ENCODE measurements at regions not wholly inside any gene's neighbourhood (a gene's known extent, or its start where the extent isn't known, plus 50 kb on each side); places are given as distances from the start of the nearest gene placed in this dataset.

DNA sequence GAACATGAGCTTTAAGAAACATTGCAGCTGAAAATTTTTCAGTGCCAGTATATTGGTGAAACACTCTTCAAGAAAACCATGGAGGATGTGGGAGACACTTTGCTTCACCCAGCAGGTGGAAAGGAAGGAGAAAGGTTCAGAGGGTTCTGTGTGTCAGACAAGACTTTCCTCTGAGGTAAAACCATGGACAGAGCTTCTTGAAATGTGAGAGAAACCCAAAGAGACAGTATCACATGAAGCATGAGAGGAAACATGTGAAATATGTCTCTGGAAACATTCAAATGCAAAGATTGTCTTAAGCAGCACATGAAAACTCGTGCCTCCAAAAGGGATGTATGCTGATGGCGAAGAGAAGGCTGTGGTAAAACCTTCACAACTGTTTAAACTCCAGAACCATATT, 368.9 kb upstream of the ST8SIA4 start:
- DNase-seq (ENCODE audit: low read depth in 1 of 2, low spot score in 1 of 2): no peak
- no peak for TF ChIP-seq POLR2AphosphoS5 (IDR thresholded peaks at IDR 0.05; ENCODE audit: low read depth)
- TF ChIP-seq, protein P1, sequence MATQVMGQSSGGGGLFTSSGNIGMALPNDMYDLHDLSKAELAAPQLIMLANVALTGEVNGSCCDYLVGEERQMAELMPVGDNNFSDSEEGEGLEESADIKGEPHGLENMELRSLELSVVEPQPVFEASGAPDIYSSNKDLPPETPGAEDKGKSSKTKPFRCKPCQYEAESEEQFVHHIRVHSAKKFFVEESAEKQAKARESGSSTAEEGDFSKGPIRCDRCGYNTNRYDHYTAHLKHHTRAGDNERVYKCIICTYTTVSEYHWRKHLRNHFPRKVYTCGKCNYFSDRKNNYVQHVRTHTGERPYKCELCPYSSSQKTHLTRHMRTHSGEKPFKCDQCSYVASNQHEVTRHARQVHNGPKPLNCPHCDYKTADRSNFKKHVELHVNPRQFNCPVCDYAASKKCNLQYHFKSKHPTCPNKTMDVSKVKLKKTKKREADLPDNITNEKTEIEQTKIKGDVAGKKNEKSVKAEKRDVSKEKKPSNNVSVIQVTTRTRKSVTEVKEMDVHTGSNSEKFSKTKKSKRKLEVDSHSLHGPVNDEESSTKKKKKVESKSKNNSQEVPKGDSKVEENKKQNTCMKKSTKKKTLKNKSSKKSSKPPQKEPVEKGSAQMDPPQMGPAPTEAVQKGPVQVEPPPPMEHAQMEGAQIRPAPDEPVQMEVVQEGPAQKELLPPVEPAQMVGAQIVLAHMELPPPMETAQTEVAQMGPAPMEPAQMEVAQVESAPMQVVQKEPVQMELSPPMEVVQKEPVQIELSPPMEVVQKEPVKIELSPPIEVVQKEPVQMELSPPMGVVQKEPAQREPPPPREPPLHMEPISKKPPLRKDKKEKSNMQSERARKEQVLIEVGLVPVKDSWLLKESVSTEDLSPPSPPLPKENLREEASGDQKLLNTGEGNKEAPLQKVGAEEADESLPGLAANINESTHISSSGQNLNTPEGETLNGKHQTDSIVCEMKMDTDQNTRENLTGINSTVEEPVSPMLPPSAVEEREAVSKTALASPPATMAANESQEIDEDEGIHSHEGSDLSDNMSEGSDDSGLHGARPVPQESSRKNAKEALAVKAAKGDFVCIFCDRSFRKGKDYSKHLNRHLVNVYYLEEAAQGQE (IDR thresholded peaks at IDR 0.05; ENCODE audit: insufficient replicate concordance, low read depth): peak; percentile 24
- H3K4me3 ChIP-seq (replicated peaks; ENCODE audit: insufficient read depth, low read length): no peak overlapping the region
- H3K27ac ChIP-seq (replicated peaks): no peak overlapping the region
- H3K27me3 ChIP-seq (ENCODE audit: insufficient read depth, poor library complexity, severe bottlenecking): no peaks in the 10 kb centered on the region

DNA sequence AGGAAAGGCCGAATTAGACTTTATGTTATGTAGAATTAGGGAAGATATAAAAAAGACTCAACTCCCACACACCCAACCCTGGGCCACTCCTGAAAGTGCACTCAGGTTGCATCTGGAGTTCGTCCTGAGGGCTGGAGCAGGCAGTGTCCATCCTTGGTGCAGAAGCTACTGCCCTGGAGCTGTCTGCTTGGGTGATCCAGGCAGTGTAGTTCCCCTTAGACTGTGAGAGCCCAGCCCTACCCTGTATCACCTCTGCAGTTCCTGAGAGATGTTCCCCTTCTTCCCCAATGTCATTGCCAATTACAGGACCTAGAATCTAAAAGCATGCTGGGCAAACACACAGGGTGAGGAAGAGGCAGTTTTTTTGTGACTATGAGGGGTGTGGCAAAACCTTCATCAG, 368.3 kb upstream of the ST8SIA4 start:
- Histone ChIP-seq H3K4me3 (replicated peaks; ENCODE audit: insufficient read depth, low read length) (no peak overlapping the region), H3K27ac (replicated peaks) (no peak overlapping the region), H3K27me3 (ENCODE audit: insufficient read depth, poor library complexity, severe bottlenecking) (no peaks in the 10 kb centered on the region)
- no peak for DNase-seq (ENCODE audit: low read depth in 1 of 2, low spot score in 1 of 2)
- TF ChIP-seq POLR2AphosphoS5 (IDR thresholded peaks at IDR 0.05; ENCODE audit: low read depth) (no peak), SPI1 (IDR thresholded peaks at IDR 0.05; ENCODE audit: borderline replicate concordance, low read depth) (no peak), GABPA (IDR thresholded peaks at IDR 0.05; ENCODE audit: low read depth) (no peak)
- TF ChIP-seq, protein P1 (IDR thresholded peaks at IDR 0.05; ENCODE audit: insufficient replicate concordance, low read depth): no peak
- TF ChIP-seq, protein P2, sequence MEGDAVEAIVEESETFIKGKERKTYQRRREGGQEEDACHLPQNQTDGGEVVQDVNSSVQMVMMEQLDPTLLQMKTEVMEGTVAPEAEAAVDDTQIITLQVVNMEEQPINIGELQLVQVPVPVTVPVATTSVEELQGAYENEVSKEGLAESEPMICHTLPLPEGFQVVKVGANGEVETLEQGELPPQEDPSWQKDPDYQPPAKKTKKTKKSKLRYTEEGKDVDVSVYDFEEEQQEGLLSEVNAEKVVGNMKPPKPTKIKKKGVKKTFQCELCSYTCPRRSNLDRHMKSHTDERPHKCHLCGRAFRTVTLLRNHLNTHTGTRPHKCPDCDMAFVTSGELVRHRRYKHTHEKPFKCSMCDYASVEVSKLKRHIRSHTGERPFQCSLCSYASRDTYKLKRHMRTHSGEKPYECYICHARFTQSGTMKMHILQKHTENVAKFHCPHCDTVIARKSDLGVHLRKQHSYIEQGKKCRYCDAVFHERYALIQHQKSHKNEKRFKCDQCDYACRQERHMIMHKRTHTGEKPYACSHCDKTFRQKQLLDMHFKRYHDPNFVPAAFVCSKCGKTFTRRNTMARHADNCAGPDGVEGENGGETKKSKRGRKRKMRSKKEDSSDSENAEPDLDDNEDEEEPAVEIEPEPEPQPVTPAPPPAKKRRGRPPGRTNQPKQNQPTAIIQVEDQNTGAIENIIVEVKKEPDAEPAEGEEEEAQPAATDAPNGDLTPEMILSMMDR (IDR thresholded peaks at IDR 0.05; ENCODE audit: insufficient read depth, low read length): no peak

DNA sequence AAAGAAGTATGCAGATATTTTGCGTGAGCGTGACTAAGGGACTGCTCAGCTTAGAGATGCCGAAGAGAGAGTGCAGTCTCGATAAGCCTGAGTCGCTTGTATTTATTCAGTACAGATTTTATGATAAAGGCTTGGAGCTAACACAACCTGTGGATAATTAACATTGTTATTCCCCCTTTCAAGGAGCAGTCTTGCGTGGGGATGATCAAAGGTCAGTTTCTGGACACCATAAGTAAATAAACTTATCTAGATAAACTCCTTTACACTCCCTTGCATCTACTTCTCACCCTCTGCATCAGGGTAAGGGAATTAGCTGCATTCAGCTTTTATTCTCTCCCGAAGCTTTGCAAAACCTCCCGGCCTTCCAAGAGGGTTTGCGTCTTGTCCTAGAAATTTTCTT, 357.8 kb upstream of the ST8SIA4 start:
- no peak for TF ChIP-seq GABPA (IDR thresholded peaks at IDR 0.05; ENCODE audit: low read depth)
- no peak for TF ChIP-seq SPI1 (IDR thresholded peaks at IDR 0.05; ENCODE audit: borderline replicate concordance, low read depth)
- TF ChIP-seq, protein P1 (IDR thresholded peaks at IDR 0.05; ENCODE audit: insufficient replicate concordance, low read depth): no peak
- TF ChIP-seq POLR2AphosphoS5 (IDR thresholded peaks at IDR 0.05; ENCODE audit: low read depth): no peak
- TF ChIP-seq, protein P2 (IDR thresholded peaks at IDR 0.05; ENCODE audit: insufficient read depth, low read length): no peak
- H3K27me3 ChIP-seq (ENCODE audit: insufficient read depth, poor library complexity, severe bottlenecking): no peaks in the 10 kb centered on the region
- DNase-seq (ENCODE audit: low read depth in 1 of 2, low spot score in 1 of 2): no peak
- no peak overlapping the region for H3K4me3 ChIP-seq (replicated peaks; ENCODE audit: insufficient read depth, low read length)
- H3K27ac ChIP-seq (replicated peaks): no peak overlapping the region

DNA sequence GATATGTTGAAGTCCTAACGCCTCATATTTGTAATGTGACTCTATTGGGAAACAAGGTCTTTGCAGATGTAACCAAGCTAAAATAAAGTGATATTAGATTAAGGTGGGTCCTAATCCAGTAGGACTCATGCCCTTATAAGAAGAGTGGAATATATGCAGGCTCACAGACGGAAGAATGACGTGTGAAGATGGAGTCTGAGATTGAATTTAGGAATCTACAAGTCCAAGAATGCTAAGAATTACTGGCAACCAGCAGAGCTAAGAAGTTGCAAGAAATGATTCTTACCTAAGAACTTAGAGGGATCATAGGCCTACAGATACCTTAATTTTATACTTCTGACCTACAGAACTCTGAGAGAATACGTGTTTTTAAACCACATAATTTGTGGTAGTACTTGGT, 350.0 kb upstream of the ST8SIA4 start:
- H3K27me3 ChIP-seq (ENCODE audit: insufficient read depth, poor library complexity, severe bottlenecking): no peaks in the 10 kb centered on the region
- no peak for DNase-seq (ENCODE audit: low read depth in 1 of 2, low spot score in 1 of 2)
- no peak for TF ChIP-seq GABPA (IDR thresholded peaks at IDR 0.05; ENCODE audit: low read depth)
- TF ChIP-seq SPI1 (IDR thresholded peaks at IDR 0.05; ENCODE audit: borderline replicate concordance, low read depth): no peak
- no peak for TF ChIP-seq POLR2AphosphoS5 (IDR thresholded peaks at IDR 0.05; ENCODE audit: low read depth)
- TF ChIP-seq, protein P1 (IDR thresholded peaks at IDR 0.05; ENCODE audit: insufficient replicate concordance, low read depth): no peak
- TF ChIP-seq, protein P2 (IDR thresholded peaks at IDR 0.05; ENCODE audit: insufficient read depth, low read length): no peak

More for the DNA sequence above, 350.0 kb upstream of the ST8SIA4 start:
- Histone ChIP-seq H3K4me3 (replicated peaks; ENCODE audit: insufficient read depth, low read length) (no peak overlapping the region), H3K27ac (replicated peaks) (no peak overlapping the region)
